ENCODE measurements at regions not wholly inside any gene's neighbourhood (a gene's known extent, or its start where the extent isn't known, plus 50 kb on each side); places are given as distances from the start of the nearest gene placed in this dataset.
"Not testable (repeated sequence)": the region's sequence is repeated elsewhere in the genome, so short reads cannot be mapped to it uniquely, and the experiment has no call there.

DNA sequence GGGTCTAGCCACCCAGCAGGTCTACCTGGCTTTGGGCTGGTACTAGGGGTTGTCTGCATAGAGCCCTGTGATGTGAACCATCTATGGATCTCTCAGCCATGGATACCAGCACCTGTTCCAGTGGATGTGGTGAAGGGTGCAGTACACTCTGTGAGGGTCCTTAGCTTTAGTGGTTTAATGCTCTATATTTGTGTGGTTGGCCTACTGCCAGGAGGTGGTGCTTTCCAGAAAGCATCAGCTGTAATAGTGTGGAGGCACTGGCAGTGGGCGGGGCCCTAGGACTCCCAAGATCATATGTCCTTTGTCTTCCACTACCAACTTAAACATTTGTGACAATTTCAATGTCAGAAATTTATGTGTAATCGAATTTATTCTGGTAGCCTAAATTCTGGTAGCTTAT is 1065.1 kb downstream of the RPIA start:
- H3K9me3 Mint-ChIP-seq; H3K27ac Mint-ChIP-seq; H3K27me3 Mint-ChIP-seq (ENCODE audit: low read depth); intact Hi-C loops (cut with micrococcal nuclease); CTCF ChIA-PET; DNase-seq; H3K36me3 Mint-ChIP-seq (ENCODE audit: low read depth); H3K4me1 Mint-ChIP-seq (ENCODE audit: low read depth); H3K4me3 Mint-ChIP-seq: not testable (repeated sequence)

DNA sequence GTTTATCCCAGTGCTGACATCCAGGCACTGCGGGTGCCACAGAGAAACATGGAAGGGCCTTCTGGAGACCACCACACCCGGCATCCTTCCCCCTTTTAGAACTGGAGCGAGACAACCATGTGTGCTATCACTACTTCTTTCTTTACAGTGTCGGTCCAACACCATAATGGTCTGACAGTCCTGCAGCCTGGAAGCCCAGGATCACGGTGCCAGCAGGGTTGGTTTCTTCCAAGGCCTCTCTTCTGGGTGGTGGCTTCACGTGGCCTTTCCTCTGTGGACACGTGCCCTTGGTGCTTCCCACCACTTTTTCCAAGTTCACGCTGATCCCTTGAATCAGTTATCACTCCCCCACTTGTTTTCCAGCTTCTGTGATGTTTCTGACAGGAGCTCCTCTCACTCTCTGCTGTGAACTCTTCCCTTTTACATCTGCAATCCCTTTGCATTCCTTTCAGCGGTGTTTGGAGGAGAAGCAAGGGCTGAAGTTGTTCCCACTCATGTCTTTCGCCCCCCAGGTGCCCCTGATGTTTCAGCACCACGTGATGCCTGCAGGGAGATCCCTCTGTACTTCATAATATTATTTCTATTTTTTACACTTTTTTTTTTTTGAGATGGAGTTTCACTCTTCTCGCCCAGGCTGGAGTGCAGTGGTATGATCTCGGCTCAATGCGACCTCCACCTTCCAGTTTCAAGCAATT is 1067.0 kb downstream of the RPIA start:
- not testable (repeated sequence) for H3K36me3 Mint-ChIP-seq (ENCODE audit: low read depth)

DNA sequence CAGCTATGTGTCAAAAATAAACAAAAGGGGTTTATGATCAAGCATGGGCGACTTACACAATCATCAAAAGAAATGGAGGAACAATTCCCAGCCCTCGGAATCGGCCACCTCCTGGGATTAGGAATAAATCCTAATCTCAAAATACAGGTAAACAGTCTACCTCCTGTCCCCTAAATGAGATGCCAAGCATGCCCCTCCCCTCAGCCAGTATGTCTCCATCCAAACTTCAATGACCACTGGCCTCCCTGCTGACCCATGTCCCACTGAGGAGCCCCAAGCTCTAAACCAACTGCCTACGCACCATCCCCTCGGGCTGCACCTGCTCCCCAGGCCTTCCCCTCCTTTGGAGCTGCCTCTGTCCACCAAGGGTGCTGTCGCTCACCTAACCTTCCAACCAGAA is 1069.3 kb downstream of the RPIA start:
- peaks cover 11% of the 10 kb centered on the region for H3K27me3 Mint-ChIP-seq (ENCODE audit: low read depth)
- CTCF ChIA-PET; H3K9me3 Mint-ChIP-seq; H3K36me3 Mint-ChIP-seq (ENCODE audit: low read depth); DNase-seq; H3K4me1 Mint-ChIP-seq (ENCODE audit: low read depth); H3K27ac Mint-ChIP-seq; intact Hi-C loops (cut with micrococcal nuclease); H3K4me3 Mint-ChIP-seq: not testable (repeated sequence)

More for the DNA sequence above, 1067.0 kb downstream of the RPIA start:
- DNase-seq; H3K4me3 Mint-ChIP-seq; H3K4me1 Mint-ChIP-seq (ENCODE audit: low read depth); H3K27ac Mint-ChIP-seq; H3K9me3 Mint-ChIP-seq; H3K27me3 Mint-ChIP-seq (ENCODE audit: low read depth); CTCF ChIA-PET; intact Hi-C loops (cut with micrococcal nuclease): not testable (repeated sequence)

DNA sequence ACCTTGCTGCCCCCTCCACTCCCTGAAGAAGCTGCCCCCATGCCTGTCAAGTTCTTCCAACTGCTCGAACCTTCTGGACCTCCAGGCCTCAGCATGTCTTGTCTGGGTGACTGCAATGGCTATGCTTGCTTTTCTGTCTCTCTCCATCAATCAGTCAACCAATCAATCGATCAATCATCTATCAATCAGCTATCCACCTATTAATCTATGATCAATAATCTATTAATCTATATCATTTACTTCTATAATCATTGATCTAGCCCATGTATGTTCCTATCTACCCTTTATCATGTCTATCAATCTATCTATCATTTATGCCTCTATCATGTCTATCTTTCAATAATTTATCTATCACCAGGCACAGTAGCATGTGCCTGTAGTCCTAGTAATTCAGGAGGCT is 1069.7 kb downstream of the RPIA start:
- H3K36me3 Mint-ChIP-seq (ENCODE audit: low read depth); H3K27ac Mint-ChIP-seq; H3K4me1 Mint-ChIP-seq (ENCODE audit: low read depth); H3K4me3 Mint-ChIP-seq; H3K9me3 Mint-ChIP-seq; intact Hi-C loops (cut with micrococcal nuclease); DNase-seq; CTCF ChIA-PET: not testable (repeated sequence)
- peaks cover 15% of the 10 kb centered on the region for H3K27me3 Mint-ChIP-seq (ENCODE audit: low read depth)

DNA sequence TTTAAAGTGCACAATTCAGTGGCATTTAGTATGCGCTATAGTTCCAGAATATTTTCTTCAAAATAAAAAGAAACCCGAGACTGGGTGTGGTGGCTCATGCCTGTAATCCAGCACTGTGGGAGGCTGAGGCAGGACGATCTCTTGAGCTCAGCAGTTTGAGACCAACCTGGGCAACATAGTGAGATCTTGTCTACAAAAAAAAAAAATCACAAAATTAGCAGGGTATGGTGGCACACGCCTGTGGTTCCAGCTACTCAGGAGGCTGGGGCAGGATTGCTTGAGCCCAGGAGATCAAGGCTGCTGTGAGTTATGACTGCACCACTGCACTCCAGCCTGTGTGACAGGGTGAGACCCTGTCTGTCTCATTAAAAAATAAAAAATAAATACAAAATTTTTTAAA is 1070.4 kb downstream of the RPIA start:
- CTCF ChIA-PET; H3K9me3 Mint-ChIP-seq; H3K36me3 Mint-ChIP-seq (ENCODE audit: low read depth); H3K27ac Mint-ChIP-seq; H3K4me3 Mint-ChIP-seq; H3K4me1 Mint-ChIP-seq (ENCODE audit: low read depth); intact Hi-C loops (cut with micrococcal nuclease); DNase-seq: not testable (repeated sequence)
- H3K27me3 Mint-ChIP-seq (ENCODE audit: low read depth): peaks cover 20% of the 10 kb centered on the region

DNA sequence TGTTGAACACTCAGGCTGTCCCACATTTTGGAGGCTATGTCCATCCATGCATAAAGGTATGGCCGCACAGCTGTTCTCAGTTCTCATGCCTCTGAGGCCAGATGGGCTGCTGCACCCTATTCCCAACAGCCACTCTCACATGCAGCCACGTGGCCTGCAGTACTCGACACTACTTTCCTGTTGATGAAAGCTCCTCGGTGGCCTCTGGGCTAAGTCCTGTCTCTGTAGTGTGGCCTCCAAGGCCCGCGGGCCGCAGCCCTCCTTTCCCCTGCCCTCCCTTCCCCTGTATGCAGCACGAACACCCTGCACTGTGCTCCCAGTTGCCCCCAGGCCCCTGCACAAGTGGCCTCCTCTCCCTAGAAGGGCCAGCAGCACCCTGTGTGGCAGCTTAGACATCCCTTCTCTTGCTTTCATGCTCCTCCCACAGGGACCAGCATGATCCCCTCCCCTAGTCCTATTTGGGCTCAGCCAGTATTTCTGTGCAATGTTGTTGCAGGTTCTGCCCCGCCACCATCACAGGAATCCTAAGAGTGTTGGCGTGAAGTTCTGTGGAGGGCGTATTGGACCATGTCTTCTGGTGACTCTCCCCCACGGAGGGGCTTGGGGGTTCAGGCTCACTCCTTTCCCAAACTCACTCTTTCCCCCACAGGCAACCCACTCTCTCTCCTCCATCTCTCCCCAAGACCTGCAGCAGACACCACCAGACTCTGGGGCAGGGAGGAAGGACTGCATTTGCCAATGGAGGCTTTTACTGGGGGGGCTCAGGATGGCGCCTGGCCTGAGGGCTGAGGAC is 1071.2 kb downstream of the RPIA start:
- H3K36me3 Mint-ChIP-seq (ENCODE audit: low read depth); H3K27ac Mint-ChIP-seq; H3K4me1 Mint-ChIP-seq (ENCODE audit: low read depth); H3K4me3 Mint-ChIP-seq; DNase-seq; CTCF ChIA-PET; H3K9me3 Mint-ChIP-seq; intact Hi-C loops (cut with micrococcal nuclease): not testable (repeated sequence)
- peaks cover 26% of the 10 kb centered on the region for H3K27me3 Mint-ChIP-seq (ENCODE audit: low read depth)

DNA sequence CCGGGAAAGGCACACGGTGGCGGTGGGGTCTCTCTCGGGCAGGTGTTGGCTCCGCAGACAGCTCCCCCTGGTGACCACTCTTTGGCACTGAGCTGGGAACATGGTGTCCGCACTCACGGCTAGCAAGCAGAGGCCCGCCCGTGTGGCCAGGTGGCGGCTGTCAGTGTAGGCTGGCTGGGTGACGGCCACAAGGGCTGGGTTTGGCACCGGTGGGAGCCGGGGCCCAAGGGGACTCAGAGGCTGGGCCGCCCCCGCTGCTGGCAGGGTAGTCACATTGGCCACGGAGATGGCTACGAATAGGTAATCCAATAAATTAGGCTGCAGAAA is 1071.7 kb downstream of the RPIA start:
- intact Hi-C loops (cut with micrococcal nuclease): no loop called here
- Mint-ChIP-seq H3K4me3 (no peak overlapping the region), H3K9me3 (peaks cover 9% of the 10 kb centered on the region), H3K4me1 (ENCODE audit: low read depth) (peaks cover 3% of the 10 kb centered on the region), H3K27me3 (ENCODE audit: low read depth) (peaks cover 30% of the 10 kb centered on the region), H3K36me3 (ENCODE audit: low read depth) (peaks cover 7% of the 10 kb centered on the region), H3K27ac (no peak overlapping the region)
- CTCF ChIA-PET: no interaction called here
- no peak for DNase-seq

DNA sequence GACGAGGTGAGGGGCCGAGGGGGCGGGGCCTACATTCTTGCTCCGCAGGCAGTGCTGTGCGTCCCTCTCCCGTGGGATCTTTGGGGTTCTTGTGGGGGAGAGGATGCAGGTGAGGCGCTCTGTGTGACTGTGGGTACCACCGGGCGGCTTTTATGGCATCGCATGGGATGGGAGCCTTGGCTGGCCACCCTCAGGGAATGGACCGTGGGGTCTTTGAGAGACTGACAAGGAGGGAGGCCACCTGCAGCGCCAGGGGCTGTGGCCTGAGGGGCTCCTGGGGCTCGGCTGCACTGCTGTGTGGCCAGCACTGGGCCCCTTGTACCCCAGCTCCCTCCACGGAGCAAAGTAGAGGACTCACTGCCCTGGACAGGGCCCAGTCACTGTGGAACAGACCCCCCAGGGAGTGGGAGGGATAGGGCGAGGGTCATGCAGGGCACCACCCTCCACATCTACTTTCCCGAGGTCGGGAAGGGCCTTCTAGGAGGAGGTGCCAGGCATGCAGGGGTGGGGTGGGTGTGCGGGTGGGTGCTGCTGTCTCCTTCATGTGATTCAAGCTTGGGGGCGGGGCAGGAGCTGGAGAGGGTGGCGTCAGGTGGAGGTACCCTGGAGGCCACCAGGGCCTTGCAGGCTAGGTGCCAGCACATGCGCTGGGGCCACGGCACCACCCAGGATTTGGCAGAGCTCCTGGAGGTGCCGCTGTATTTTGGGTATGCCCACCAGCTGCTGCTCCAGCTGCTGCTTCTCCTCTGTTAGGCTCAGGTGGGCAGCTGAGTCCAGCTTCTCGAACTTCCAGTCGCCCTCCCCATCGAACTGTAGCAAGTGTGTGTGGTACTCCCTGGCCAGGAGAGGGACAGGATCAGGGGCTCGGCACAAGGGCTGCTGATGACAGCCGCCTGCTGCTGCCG is 1072.4 kb downstream of the RPIA start:
- Mint-ChIP-seq H3K4me1 (ENCODE audit: low read depth) (peaks cover 3% of the 10 kb centered on the region), H3K36me3 (ENCODE audit: low read depth) (peaks cover 7% of the 10 kb centered on the region), H3K4me3 (no peak overlapping the region), H3K9me3 (peaks cover 7% of the 10 kb centered on the region), H3K27ac (no peak overlapping the region), H3K27me3 (ENCODE audit: low read depth) (peaks cover 34% of the 10 kb centered on the region)
- no peak for DNase-seq
- intact Hi-C loops (cut with micrococcal nuclease): no loop called here
- CTCF ChIA-PET: no interaction called here

DNA sequence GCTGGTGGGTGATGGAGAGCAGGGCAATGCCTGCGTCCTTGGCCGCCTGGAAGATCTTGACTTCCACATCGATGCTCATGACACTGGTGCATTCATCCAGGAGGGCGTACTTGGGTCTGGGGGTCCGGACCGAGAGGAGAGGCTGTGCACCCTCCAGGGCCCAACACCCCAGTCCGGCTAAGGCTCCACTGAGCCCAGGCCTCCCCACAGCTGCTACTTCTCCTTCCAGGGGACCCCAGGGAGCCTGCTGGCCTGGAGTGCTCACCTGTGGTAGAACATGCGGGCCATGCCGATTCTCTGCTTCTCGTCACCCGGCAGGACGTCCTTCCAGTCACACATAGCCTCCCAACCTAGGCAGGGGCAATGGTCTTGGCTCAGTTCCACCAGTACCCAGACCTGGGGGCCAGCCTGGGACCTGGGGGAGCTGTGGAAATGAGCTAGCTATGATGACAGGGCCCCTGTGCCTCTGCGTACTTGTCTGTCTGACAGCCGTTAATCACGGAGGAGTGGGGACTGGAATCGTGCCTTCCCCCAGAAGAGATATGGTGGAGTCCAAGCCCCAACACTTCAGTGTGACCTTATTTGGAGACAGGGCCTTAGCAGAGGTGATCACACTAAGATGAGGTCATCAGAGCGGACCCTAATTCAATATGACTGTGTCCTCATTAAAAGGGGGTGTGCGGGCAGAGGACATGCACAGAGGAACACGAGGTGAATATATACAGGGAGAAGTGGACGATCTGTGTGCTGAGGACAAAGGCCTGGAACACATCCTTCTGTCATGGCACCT is 1073.3 kb downstream of the RPIA start:
- H3K36me3 Mint-ChIP-seq (ENCODE audit: low read depth); H3K4me1 Mint-ChIP-seq (ENCODE audit: low read depth); CTCF ChIA-PET; H3K27ac Mint-ChIP-seq; H3K9me3 Mint-ChIP-seq; intact Hi-C loops (cut with micrococcal nuclease); DNase-seq; H3K4me3 Mint-ChIP-seq: not testable (repeated sequence)
- H3K27me3 Mint-ChIP-seq (ENCODE audit: low read depth): peaks cover 38% of the 10 kb centered on the region

DNA sequence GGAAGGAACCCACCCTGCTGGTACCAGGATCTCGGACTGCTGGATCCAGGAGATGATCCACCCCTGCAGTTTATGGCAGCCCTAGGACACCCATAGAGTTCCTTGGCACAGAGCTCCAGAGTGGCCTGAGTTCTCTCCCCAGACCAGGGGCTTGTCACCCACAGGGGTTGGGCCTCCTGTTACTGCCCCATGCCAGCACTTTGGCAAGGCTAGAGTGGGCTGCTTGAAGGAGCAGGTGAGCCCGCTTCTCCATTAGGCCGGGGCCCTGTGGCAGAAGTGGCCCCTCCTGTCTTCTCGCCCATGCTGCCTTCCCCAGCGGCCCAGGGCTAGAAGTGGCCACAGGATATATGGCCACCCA is 1073.9 kb downstream of the RPIA start:
- H3K9me3 Mint-ChIP-seq; DNase-seq; H3K27ac Mint-ChIP-seq; H3K4me1 Mint-ChIP-seq (ENCODE audit: low read depth); CTCF ChIA-PET; H3K4me3 Mint-ChIP-seq; H3K36me3 Mint-ChIP-seq (ENCODE audit: low read depth); intact Hi-C loops (cut with micrococcal nuclease): not testable (repeated sequence)
- H3K27me3 Mint-ChIP-seq (ENCODE audit: low read depth): peaks cover 39% of the 10 kb centered on the region

DNA sequence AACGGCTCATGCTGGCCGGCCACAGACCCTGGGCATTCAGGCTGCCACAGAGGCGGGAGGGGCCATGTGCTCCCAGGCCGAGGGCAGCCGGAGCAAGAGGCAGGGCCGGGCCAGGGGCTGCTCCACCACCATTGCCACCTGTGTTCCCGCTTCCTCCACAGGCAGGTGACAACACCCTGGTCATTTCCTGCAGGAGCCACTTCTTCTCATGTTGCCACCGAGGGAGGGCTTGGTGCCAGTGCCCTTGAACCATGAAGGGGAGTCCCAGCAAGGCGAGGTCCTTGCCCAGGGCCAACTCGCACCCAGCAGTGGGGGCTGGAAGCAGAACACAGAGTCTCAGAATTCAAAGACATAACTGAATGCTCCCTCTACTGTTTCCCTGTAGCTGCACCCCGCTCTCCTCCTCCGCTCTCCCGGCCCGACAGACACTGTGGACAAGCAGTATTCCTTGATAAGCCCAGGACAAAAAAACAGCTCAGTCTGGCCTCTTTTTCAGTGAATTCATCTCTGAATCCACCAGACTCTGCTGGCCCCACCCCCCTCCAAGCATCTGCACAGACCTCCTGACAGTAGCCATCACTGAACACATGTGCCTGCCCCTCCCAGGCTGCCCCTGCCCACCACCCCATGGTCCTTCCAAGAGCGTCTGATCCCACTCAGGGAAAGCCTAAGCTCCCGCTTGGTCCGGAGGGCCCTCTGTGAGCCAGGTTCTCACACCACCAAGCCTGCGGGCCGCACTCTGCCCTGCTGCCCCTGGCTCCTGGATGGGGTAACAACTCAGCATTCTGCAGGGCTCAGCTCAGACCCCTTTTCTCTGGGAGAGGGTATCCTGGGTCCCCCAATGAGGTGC is 1074.9 kb downstream of the RPIA start:
- DNase-seq; H3K9me3 Mint-ChIP-seq; H3K27ac Mint-ChIP-seq; H3K36me3 Mint-ChIP-seq (ENCODE audit: low read depth); CTCF ChIA-PET; intact Hi-C loops (cut with micrococcal nuclease); H3K4me1 Mint-ChIP-seq (ENCODE audit: low read depth); H3K4me3 Mint-ChIP-seq: not testable (repeated sequence)
- peaks cover 41% of the 10 kb centered on the region for H3K27me3 Mint-ChIP-seq (ENCODE audit: low read depth)
